Vagina (tissue), 2 donors: ENCODE measurements at regions not wholly inside any gene's neighbourhood (a gene's known extent, or its start where the extent isn't known, plus 50 kb on each side); places are given as distances from the start of the nearest gene placed in this dataset.

Experiments used
- POLR2AphosphoS5 ChIP-seq, 2 donors: sonication (generic); formaldehyde crosslinking; IDR thresholded peaks; one replicate each; pipeline ENCODE4 v1.9.0; 2017; ENCODE audit warnings: antibody characterized with exemption in 2 of 2, mild to moderate bottlenecking in 2 of 2, low read depth in 1 of 2; ENCODE audit not compliant: insufficient read depth in 1 of 2
- TF ChIP-seq, protein P1 (sequence below), 3 experiments: fragments of 450-650 bp in 2 of 3; fragments of 200-600 bp in 1 of 3; sonication (generic) in 1 of 3; IDR thresholded peaks; one replicate each; pipeline ENCODE4 v1.5.1; 2017 to 2019; ENCODE audit warnings: antibody characterized with exemption in 3 of 3, mild to moderate bottlenecking in 2 of 3, moderate library complexity in 2 of 3

DNA sequence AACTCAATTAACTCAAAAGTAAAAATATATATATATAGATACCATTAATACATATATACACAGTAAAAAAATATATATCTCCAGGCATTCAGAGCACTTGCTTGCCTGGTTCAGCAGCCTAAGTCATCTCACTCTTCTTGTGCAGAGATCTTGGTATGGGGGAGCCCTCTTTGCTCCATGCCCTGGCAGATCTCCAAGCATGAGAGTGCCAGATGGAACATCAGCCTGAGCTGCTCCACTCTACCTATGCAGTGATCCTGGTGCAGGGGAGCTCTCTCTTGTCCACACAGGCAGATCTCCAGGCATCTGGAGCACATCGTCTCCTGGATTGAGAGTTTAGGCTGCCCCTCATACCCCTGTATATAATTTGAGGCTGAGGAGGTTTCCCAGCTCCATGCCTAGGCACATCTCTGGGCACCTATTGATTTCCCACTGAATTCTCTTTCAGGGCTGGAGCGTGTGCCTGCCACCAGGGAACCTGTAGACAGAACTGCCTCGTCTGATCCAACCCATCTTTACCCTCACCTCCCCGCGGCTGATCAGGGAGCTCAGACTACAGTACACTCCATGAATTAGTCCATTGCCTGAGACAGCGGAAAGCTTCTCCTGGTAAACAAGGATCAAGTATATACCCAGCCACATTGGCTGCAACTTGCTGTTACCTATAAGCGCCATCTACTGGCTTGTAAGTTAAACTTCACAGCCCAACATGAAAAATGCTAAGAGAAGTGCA lies 342.4 kb upstream of the GRIA1 start:
- no peak for TF ChIP-seq POLR2AphosphoS5 (IDR thresholded peaks at IDR 0.05; ENCODE audit: insufficient read depth in 1 of 2, low read depth in 1 of 2)
- TF ChIP-seq, protein P1, sequence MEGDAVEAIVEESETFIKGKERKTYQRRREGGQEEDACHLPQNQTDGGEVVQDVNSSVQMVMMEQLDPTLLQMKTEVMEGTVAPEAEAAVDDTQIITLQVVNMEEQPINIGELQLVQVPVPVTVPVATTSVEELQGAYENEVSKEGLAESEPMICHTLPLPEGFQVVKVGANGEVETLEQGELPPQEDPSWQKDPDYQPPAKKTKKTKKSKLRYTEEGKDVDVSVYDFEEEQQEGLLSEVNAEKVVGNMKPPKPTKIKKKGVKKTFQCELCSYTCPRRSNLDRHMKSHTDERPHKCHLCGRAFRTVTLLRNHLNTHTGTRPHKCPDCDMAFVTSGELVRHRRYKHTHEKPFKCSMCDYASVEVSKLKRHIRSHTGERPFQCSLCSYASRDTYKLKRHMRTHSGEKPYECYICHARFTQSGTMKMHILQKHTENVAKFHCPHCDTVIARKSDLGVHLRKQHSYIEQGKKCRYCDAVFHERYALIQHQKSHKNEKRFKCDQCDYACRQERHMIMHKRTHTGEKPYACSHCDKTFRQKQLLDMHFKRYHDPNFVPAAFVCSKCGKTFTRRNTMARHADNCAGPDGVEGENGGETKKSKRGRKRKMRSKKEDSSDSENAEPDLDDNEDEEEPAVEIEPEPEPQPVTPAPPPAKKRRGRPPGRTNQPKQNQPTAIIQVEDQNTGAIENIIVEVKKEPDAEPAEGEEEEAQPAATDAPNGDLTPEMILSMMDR (IDR thresholded peaks at IDR 0.05) = no peak
